OCI-LY1 (cell line): ENCODE measurements at regions not wholly inside any gene's neighbourhood (a gene's known extent, or its start where the extent isn't known, plus 50 kb on each side); places are given as distances from the start of the nearest gene placed in this dataset.

Experiments
- H2AFZ ChIP-seq: fragments of 200-600 bp; sonication (generic), shearing (Covaris generic); 2 replicates; pipeline ENCODE4 v1.6.0; 2014; ENCODE audit warnings: antibody characterized with exemption, mild to moderate bottlenecking, low read length
- H3F3A ChIP-seq: fragments of 200-600 bp; sonication (generic), shearing (Covaris generic); 2 replicates; pipeline ENCODE4 v1.6.0; 2014; ENCODE audit warnings: mild to moderate bottlenecking, antibody characterized with exemption, low read length, moderate library complexity; ENCODE audit not compliant: insufficient read depth
- H3K27ac ChIP-seq: fragments of 200-600 bp; sonication (generic); 2 replicates; pipeline ENCODE4 v1.5.1; 2014; ENCODE audit warnings: low read length, mixed run types, mild to moderate bottlenecking, low read depth; ENCODE audit not compliant: poor library complexity, severe bottlenecking
- H3K27me3 ChIP-seq: fragments of 200-600 bp; sonication (generic); 2 replicates; pipeline ENCODE4 v1.6.0; 2014; ENCODE audit warnings: antibody characterized with exemption, mild to moderate bottlenecking, low read length, moderate library complexity; ENCODE audit not compliant: insufficient read depth
- H3K36me3 ChIP-seq: fragments of 200-600 bp; sonication (generic); 2 replicates; pipeline ENCODE4 v1.6.1; 2014; ENCODE audit warnings: mild to moderate bottlenecking, antibody characterized with exemption, low read length, moderate library complexity, mixed read lengths; ENCODE audit not compliant: insufficient read depth
- H3K4me1 ChIP-seq: fragments of 200-600 bp; sonication (generic); 2 replicates; pipeline ENCODE4 v1.5.1; 2014; ENCODE audit warnings: mild to moderate bottlenecking, low read length, moderate library complexity; ENCODE audit not compliant: insufficient read depth, severe bottlenecking
- H3K4me2 ChIP-seq: fragments of 200-600 bp; sonication (generic), shearing (Covaris generic); 2 replicates; pipeline ENCODE4 v1.6.1; 2014; ENCODE audit warnings: low read length
- H3K4me3 ChIP-seq: fragments of 200-600 bp; sonication (generic); 2 replicates; pipeline ENCODE4 v1.5.1; 2014; ENCODE audit warnings: low read length, low read depth, mild to moderate bottlenecking, mixed read lengths; ENCODE audit not compliant: poor library complexity, severe bottlenecking
- H3K79me2 ChIP-seq: fragments of 200-600 bp; shearing (Covaris generic); 2 replicates; pipeline ENCODE4 v1.6.1; 2016; ENCODE audit warnings: mixed run types, low read length, mixed read lengths; ENCODE audit not compliant: insufficient read depth
- H3K9ac ChIP-seq: fragments of 200-600 bp; sonication (generic), shearing (Covaris generic); 2 replicates; pipeline ENCODE4 v1.6.1; 2014; ENCODE audit warnings: mild to moderate bottlenecking, low read length, mixed read lengths
- H3K9me2 ChIP-seq: fragments of 200-600 bp; sonication (generic), shearing (Covaris generic); 2 replicates; pipeline ENCODE4 v1.6.1; 2014; ENCODE audit warnings: low read depth, mild to moderate bottlenecking, low read length, mixed read lengths
- H3K9me3 ChIP-seq: fragments of 200-600 bp; shearing (Covaris generic); 2 replicates; pipeline ENCODE4 v1.6.1; 2014; ENCODE audit warnings: low read length, mixed read lengths
- H4K20me1 ChIP-seq: fragments of 200-600 bp; sonication (generic), shearing (Covaris generic); 2 replicates; pipeline ENCODE4 v1.6.0; 2016; ENCODE audit warnings: mild to moderate bottlenecking, low read length; ENCODE audit not compliant: insufficient read depth
- CTCF ChIP-seq: fragments of 200-600 bp; sonication (generic), shearing (Covaris generic); IDR thresholded peaks from 2 replicates; pipeline ENCODE4 v1.5.1; 2017; ENCODE audit warnings: mild to moderate bottlenecking, antibody characterized with exemption, low read length, moderate library complexity, mixed read lengths
- EZH2 ChIP-seq: fragments of 200-600 bp; sonication (generic), shearing (Covaris generic); IDR thresholded peaks from 2 replicates; pipeline ENCODE4 v1.8.0; 2017; ENCODE audit warnings: borderline replicate concordance, mixed run types, mild to moderate bottlenecking, antibody characterized with exemption, low read length, moderate library complexity, mixed read lengths

- no peaks in the 10 kb centered on the region for H3K79me2 ChIP-seq
- H3K4me1 ChIP-seq = no peaks in the 10 kb centered on the region
- H3K27me3 ChIP-seq = no peaks in the 10 kb centered on the region
- H4K20me1 ChIP-seq = no peaks in the 10 kb centered on the region
- no peaks in the 10 kb centered on the region for H3K36me3 ChIP-seq
- no peak overlapping the region for H3K27ac ChIP-seq
- H3K9me3 ChIP-seq = no peaks in the 10 kb centered on the region
- no peaks in the 10 kb centered on the region for H3F3A ChIP-seq
- H3K4me3 ChIP-seq = no peak overlapping the region
- no peak overlapping the region for H3K9ac ChIP-seq
- TF ChIP-seq CTCF (no peak), EZH2 (no peak)
- no peak overlapping the region for H3K4me2 ChIP-seq
- no peak overlapping the region for H2AFZ ChIP-seq
- no peaks in the 10 kb centered on the region for H3K9me2 ChIP-seq
Observed at GRCh38 chr20:6941571-6941970, 174.1 kb downstream of the BMP2 start.

GRCh38 chr20:6942266-6942665 lies 174.8 kb downstream of the BMP2 start:
- Histone ChIP-seq H3F3A (no peaks in the 10 kb centered on the region), H3K9me3 (no peaks in the 10 kb centered on the region), H3K9me2 (no peaks in the 10 kb centered on the region), H3K79me2 (no peaks in the 10 kb centered on the region), H3K4me1 (no peaks in the 10 kb centered on the region), H3K27ac (no peak overlapping the region), H3K9ac (no peak overlapping the region), H3K27me3 (no peaks in the 10 kb centered on the region), H3K4me2 (no peak overlapping the region), H4K20me1 (no peaks in the 10 kb centered on the region), H3K4me3 (no peak overlapping the region), H2AFZ (no peak overlapping the region), H3K36me3 (no peaks in the 10 kb centered on the region)
- no peak for TF ChIP-seq CTCF
- no peak for TF ChIP-seq EZH2

DNA sequence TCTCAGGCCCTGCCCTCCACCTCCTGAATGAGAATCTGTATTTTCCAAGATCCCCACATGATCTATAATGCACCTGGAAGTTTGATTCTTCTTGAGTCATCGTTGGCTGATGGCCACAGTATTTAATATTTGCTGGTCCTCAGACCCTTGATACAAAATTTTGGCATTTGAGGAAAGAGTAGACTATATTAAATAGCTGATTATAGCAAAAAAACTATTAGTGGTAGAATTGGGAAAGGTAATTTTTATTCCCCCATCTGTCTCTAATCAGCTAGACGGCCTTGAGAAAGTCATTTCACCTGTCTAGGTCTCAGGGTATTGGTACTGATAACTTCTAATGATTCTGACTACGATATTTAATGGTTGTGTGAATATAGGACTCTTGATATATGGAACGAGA lies 176.8 kb downstream of the BMP2 start:
- H3K9me3 ChIP-seq = no peaks in the 10 kb centered on the region
- H4K20me1 ChIP-seq = no peaks in the 10 kb centered on the region
- H3K4me1 ChIP-seq = no peaks in the 10 kb centered on the region
- no peak overlapping the region for H3K9ac ChIP-seq
- no peaks in the 10 kb centered on the region for H3K36me3 ChIP-seq
- no peak overlapping the region for H3K4me3 ChIP-seq
- H3K9me2 ChIP-seq = no peaks in the 10 kb centered on the region
- no peak overlapping the region for H2AFZ ChIP-seq
- H3K4me2 ChIP-seq = no peak overlapping the region
- H3K79me2 ChIP-seq = no peaks in the 10 kb centered on the region
- no peaks in the 10 kb centered on the region for H3F3A ChIP-seq
- H3K27ac ChIP-seq = no peak overlapping the region
- H3K27me3 ChIP-seq = no peaks in the 10 kb centered on the region
- TF ChIP-seq CTCF (no peak), EZH2 (no peak)
